Brain microvascular endothelial cell (primary cell): ENCODE measurements at regions not wholly inside any gene's neighbourhood (a gene's known extent, or its start where the extent isn't known, plus 50 kb on each side); places are given as distances from the start of the nearest gene placed in this dataset.

Source experiments
- DNase-seq: peaks from one replicate; pipeline ENCODE4 v3.0.0-alpha.2; 2020
- H3K27ac ChIP-seq: fragments of 250-450 bp; sonication (Bioruptor Pico); 2 replicates; pipeline ENCODE4 v1.5.1; 2020; ENCODE audit warnings: mild to moderate bottlenecking, moderate library complexity
- H3K27me3 ChIP-seq: fragments of 250-450 bp; sonication (Bioruptor Pico); replicated peaks from 2 replicates; pipeline ENCODE4 v1.5.1; 2020; ENCODE audit warnings: mild to moderate bottlenecking
- H3K36me3 ChIP-seq: fragments of 250-450 bp; sonication (Bioruptor Pico); replicated peaks from 2 replicates; pipeline ENCODE4 v1.5.1; 2020; ENCODE audit warnings: mild to moderate bottlenecking
- H3K4me3 ChIP-seq: 2 replicates; pipeline ENCODE4 v1.5.1; 2011; ENCODE audit warnings: low read depth, mild to moderate bottlenecking, control low read depth, low read length, moderate library complexity
- in situ Hi-C: cut with HindIII; loops from 2 replicates; pipeline ENCODE4 v1.10.0; 2017; ENCODE audit warnings: low sequenced_read_pairs, low pct_ligation_motif_present
- TF ChIP-seq, protein P1 (sequence below): IDR thresholded peaks from 2 replicates; pipeline ENCODE4 v1.5.1; 2011; ENCODE audit warnings: low read depth, mild to moderate bottlenecking, moderate library complexity, low read length, control low read depth, inconsistent platforms; ENCODE audit errors: missing control alignments

DNA sequence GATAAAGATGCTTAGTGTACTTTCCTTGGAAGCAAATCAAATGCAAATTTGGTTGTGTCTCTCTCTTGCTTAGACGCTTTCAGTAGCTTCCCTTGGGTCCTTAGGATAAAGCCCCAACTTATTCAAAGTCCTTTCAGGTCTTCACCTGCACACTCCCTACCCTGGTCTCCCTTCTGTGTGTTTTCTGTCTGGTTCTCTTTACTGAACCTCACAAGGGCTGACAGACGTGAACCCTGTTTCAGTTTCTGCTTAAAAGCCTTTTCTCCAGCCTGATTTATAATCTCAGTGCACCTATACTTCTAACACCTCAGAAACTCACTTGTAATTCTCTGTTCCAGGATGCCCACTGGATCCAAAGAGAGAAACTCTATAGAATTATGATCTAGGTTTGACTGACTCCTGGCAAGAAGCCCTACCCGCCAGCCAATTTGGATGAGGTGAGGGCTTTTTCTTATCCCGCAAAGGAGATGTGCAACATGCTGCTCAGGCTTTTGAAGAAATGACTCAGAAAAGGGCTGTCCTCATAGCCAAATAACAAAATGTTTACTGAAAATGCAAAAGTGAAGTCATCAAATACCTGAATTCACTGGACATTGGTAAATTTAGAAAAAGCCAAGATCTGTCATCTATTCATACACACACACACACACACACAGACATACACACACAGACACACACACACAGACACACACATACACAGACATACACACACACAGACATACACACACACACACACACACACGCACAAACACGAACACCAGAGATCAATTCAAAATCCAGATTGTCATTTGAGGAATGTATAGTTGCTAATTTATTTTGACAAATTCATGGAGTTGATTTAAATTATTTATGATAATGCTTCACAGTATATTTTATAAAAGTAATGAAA lies 102.4 kb upstream of the EOMES start:
- H3K4me3 ChIP-seq, result no peak overlapping the region
- H3K27me3 ChIP-seq, result no peaks in the 10 kb centered on the region
- no peak for DNase-seq
- H3K27ac ChIP-seq, result no peak overlapping the region
- H3K36me3 ChIP-seq, result no peaks in the 10 kb centered on the region
- TF ChIP-seq, protein P1, sequence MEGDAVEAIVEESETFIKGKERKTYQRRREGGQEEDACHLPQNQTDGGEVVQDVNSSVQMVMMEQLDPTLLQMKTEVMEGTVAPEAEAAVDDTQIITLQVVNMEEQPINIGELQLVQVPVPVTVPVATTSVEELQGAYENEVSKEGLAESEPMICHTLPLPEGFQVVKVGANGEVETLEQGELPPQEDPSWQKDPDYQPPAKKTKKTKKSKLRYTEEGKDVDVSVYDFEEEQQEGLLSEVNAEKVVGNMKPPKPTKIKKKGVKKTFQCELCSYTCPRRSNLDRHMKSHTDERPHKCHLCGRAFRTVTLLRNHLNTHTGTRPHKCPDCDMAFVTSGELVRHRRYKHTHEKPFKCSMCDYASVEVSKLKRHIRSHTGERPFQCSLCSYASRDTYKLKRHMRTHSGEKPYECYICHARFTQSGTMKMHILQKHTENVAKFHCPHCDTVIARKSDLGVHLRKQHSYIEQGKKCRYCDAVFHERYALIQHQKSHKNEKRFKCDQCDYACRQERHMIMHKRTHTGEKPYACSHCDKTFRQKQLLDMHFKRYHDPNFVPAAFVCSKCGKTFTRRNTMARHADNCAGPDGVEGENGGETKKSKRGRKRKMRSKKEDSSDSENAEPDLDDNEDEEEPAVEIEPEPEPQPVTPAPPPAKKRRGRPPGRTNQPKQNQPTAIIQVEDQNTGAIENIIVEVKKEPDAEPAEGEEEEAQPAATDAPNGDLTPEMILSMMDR, result no peak
- in situ Hi-C loops, result no loop called here

DNA sequence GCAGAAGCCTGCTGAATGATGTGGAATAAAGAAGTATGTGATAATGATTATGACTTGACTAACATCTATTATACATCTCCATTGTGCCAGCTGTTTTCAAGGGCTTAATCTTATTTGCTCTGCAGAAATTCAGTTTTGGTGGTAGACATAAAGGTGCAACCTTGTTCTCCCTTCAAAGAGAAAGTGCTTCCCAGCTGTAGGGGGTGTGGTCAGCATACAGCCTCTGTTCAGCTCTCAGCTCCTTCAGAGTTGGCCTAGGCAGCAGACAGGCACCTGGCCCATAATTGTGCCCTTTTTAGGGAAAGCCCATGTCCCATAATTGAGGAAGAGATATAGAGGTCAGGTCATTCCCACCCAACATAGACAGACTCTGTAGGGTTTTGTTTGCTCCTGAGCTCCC lies 104.3 kb upstream of the EOMES start:
- no peak for DNase-seq
- in situ Hi-C loops, result no loop called here

DNA sequence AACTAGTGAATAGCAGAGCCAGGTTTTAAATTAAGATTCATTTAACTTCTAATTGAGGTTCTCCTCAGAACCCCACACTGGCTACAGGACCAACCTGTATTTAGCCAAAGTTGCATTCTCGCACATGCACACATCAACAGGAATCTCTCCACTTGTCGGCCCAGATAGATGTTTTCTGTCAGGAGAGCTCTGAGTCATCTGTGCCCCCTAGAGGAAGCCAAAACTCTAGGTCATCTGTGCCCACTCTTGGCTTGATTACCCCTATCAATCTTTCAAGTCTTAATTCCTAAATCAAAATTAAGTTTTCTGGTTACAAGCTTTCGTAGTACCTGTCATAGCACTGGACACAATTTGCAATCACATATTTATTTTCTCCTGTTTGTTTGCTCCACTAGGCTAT lies 104.9 kb upstream of the EOMES start:
- DNase-seq, result no peak
- Histone ChIP-seq H3K4me3 (no peak overlapping the region), H3K36me3 (no peaks in the 10 kb centered on the region), H3K27me3 (no peaks in the 10 kb centered on the region), H3K27ac (no peak overlapping the region)
- TF ChIP-seq, protein P1, result no peak
- in situ Hi-C loops, result no loop called here

More for the DNA sequence above, 104.3 kb upstream of the EOMES start:
- Histone ChIP-seq H3K27ac (no peak overlapping the region), H3K36me3 (no peaks in the 10 kb centered on the region), H3K4me3 (no peak overlapping the region), H3K27me3 (no peaks in the 10 kb centered on the region)
- TF ChIP-seq, protein P1, result no peak

DNA sequence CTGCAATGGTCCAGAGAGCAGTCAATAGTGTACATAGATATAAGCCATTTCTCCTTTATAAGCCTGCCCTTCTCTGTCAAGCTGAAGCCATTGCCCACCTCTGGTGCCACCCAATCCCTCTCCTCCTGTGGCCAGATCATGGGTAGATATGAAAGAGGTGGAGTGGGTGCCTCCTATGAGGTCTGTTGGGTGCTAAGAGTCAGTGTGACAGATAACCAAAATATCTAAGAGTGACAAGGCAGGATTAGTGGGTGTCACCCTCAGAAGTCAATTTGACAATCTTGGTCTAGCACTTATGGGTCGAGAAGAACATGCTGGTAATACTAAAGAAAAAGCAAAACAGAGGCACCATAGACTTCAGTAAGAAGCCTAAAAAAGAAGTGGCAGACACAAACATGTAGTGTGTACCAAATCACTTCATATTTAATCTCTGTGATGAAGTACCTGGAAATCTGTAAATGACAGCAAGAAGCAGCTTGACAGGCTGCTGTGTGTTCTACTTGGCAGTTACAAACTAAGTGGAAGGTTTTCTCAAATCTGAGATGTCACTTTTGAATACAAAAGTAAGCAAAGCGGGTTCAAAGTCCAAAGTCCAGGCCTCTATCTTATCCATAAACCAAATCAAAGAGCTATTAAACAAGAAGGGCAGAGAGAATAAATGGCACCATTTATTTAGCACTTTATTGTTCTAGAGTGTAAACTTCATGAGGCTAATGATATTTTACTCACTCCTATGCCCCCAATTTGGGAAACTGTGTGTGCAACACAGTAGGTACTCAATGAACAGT lies 118.9 kb upstream of the EOMES start:
- in situ Hi-C loops, result no loop called here
- Histone ChIP-seq H3K27ac (no peak overlapping the region), H3K27me3 (no peaks in the 10 kb centered on the region), H3K4me3 (no peak overlapping the region), H3K36me3 (no peaks in the 10 kb centered on the region)
- TF ChIP-seq, protein P1, result no peak
- no peak for DNase-seq

DNA sequence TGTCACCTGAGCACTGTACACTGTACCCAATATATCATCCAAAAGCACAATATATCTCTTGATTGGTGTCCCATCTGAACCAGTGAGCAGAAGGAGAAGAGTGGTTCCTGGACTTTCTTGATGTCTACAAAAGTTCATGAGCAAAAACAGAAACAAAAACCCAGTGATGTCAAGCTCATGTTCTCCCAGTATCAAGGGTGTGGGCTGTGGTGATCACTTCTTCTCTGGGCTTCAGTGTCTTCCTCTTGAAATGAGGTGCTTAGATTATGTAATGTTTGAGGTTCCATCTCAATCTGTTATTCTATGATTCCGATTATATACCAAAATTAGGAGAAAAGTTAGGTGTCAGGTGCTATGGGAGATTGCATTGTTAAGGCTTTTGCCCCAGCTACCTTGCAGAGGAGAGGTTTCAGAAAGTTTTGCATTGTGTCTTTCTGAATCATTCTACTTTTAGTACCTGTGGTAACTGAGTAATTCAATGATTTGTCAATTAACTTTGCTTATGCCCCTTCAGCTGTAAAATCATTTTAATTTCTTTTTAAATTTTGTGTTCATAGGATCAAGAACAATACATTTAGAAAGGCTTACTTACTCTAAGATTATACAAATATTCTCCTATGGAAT lies 122.0 kb upstream of the EOMES start:
- Histone ChIP-seq H3K27ac (no peak overlapping the region), H3K4me3 (no peak overlapping the region), H3K36me3 (no peaks in the 10 kb centered on the region), H3K27me3 (no peaks in the 10 kb centered on the region)
- DNase-seq, result no peak
- in situ Hi-C loops, result no loop called here
- TF ChIP-seq, protein P1, result no peak
